Neural cell (in vitro differentiated cells): ENCODE measurements at regions not wholly inside any gene's neighbourhood (a gene's known extent, or its start where the extent isn't known, plus 50 kb on each side); places are given as distances from the start of the nearest gene placed in this dataset.

ENCODE experiments used
- EZH2 ChIP-seq: fragments of 200-600, 300-800 bp; shearing (Covaris generic), sonication (generic); IDR thresholded peaks from 2 replicates; pipeline ENCODE4 v1.6.1; 2014; ENCODE audit warnings: antibody characterized with exemption, low read length, borderline replicate concordance, mild to moderate bottlenecking; ENCODE audit not compliant: insufficient read depth, poor library complexity, severe bottlenecking
- TF ChIP-seq, protein P1 (sequence below): fragments of 450-650 bp; IDR thresholded peaks from 2 replicates; pipeline ENCODE4 v1.5.1; 2014; ENCODE audit warnings: antibody characterized with exemption, mild to moderate bottlenecking, moderate library complexity; ENCODE audit not compliant: poor library complexity, severe bottlenecking

DNA sequence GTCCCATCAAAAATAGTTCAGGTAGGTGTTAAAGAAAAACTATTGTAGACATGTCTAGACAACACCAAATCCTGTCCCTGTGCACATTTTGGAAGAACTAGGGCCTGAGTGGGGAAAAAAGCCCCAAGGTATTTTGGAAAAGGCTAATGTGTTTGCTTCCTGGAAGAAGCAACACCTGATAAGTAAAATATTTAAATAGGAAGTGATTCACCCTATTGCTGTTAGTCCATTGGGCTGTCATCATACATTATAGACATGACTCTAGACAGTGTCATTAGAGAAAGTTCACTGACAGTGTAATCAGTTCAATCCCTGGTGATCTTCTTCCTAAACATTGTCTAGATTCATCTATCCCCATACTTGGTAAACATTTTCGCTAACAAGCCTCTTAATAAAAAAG lies 465.3 kb downstream of the CBLN4 start:
- TF ChIP-seq EZH2 = no peak
- TF ChIP-seq, protein P1, sequence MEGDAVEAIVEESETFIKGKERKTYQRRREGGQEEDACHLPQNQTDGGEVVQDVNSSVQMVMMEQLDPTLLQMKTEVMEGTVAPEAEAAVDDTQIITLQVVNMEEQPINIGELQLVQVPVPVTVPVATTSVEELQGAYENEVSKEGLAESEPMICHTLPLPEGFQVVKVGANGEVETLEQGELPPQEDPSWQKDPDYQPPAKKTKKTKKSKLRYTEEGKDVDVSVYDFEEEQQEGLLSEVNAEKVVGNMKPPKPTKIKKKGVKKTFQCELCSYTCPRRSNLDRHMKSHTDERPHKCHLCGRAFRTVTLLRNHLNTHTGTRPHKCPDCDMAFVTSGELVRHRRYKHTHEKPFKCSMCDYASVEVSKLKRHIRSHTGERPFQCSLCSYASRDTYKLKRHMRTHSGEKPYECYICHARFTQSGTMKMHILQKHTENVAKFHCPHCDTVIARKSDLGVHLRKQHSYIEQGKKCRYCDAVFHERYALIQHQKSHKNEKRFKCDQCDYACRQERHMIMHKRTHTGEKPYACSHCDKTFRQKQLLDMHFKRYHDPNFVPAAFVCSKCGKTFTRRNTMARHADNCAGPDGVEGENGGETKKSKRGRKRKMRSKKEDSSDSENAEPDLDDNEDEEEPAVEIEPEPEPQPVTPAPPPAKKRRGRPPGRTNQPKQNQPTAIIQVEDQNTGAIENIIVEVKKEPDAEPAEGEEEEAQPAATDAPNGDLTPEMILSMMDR = no peak
